Pancreas (tissue), 10 donors: ENCODE measurements at regions not wholly inside any gene's neighbourhood (a gene's known extent, or its start where the extent isn't known, plus 50 kb on each side); places are given as distances from the start of the nearest gene placed in this dataset.

Experiments
- ATAC-seq, 4 donors: fragments of 200-7000 bp; cut with Tn5 transposase; one replicate each; pipeline versions ENCODE4 v1.8.0 to v1.9.1; 2020; ENCODE audit warnings: mild to moderate bottlenecking in 4 of 4, moderate library complexity in 4 of 4
- DNase-seq, 6 donors: peaks; one replicate each; pipeline ENCODE4 v3.0.0-alpha.2; 2020
- FAIRE-seq: peaks from 2 replicates; lab custom pipeline; 2012; peaks lifted over from hg19 to GRCh38; lab: Jason Lieb, UNC
- H3K27ac ChIP-seq, 4 donors: fragments of 200-600 bp; sonication (generic); 1 replicate in 3 of 4; 2 replicates in 1 of 4; pipeline versions ENCODE4 v1.5.0 to v1.8.0; 2020
- H3K27me3 ChIP-seq, 4 donors: fragments of 200-600 bp; one replicate each; pipeline ENCODE4 v1.8.0; 2021
- H3K36me3 ChIP-seq, 3 donors: fragments of 200-600 bp; sonication (generic) in 1 of 3; one replicate each; pipeline versions ENCODE4 v1.5.0 to v1.8.0; 2020 to 2021
- H3K4me1 ChIP-seq, 3 donors: fragments of 200-600 bp; one replicate each; pipeline ENCODE4 v1.8.0; 2021
- H3K4me3 ChIP-seq, 4 donors: fragments of 200-600 bp; sonication (generic) in 2 of 4; one replicate each; pipeline versions ENCODE4 v1.5.0 to v1.8.0; 2020 to 2021
- H3K9me3 ChIP-seq, 4 donors: fragments of 200-600 bp; one replicate each; pipeline ENCODE4 v1.8.0; 2021
- CTCF ChIP-seq, 4 donors: fragments of 200-600 bp; sonication (generic) in 3 of 4; IDR thresholded peaks; one replicate each; pipeline versions ENCODE4 v1.5.0 to v1.8.0; 2021; ENCODE audit warnings: antibody characterized with exemption in 4 of 4
- WGBS, 2 donors: extraction: QIAGEN DNeasy Blood & Tissue Kit; methylation state at CpG; one replicate each; pipeline ENCODE4 v1.1.7; 2013; 5-methylcytosine and 5-hydroxymethylcytosine counted together
- intact Hi-C, 3 donors: fragments of 100-400 bp; cut with DNase I; formaldehyde crosslinking; loops; one replicate each; pipeline versions ENCODE4 v1.11.1 to v1.14.2; 2022
- donor health status: healthy with polysubstance abuse.
- donor health status: DM: no; HTN: no; CAD: no; lungs with moderate emphysema.
- donor health status: DM: no; HTN: no; CAD: no.
- donor health status: control.
- donor health status: control.
- donor health status: Bipolar disorder and iron deficiency.
- donor health status: DM: yes; HTN: yes; CAD: no.
- donor health status: DM: no; HTN: no; CAD: no.
- donor health status: DM: no; HTN: no; CAD: no.
- donor health status: DM: yes; HTN: yes; CAD: no.

GRCh38 chr13:37457612-37458011 lies 141.0 kb downstream of the POSTN start:
- no peak for TF ChIP-seq CTCF (IDR thresholded peaks at IDR 0.05)
- H3K4me3 ChIP-seq = no peak overlapping the region
- no peaks in the 10 kb centered on the region for H3K4me1 ChIP-seq
- no peak overlapping the region for H3K27ac ChIP-seq
- DNase-seq (no peak), FAIRE-seq (no peak), ATAC-seq (no peak)
- no peaks in the 10 kb centered on the region for H3K9me3 ChIP-seq
- no peaks in the 10 kb centered on the region for H3K36me3 ChIP-seq
- 53 to 70% methylated on average over 4 of the region's 4 CpGs for WGBS, 2 donors
- no peaks in the 10 kb centered on the region for H3K27me3 ChIP-seq
- intact Hi-C loops = no loop called here

GRCh38 chr13:37456506-37456905 lies 142.1 kb downstream of the POSTN start:
- Histone ChIP-seq H3K9me3 (no peaks in the 10 kb centered on the region), H3K27ac (no peak overlapping the region), H3K27me3 (no peaks in the 10 kb centered on the region), H3K36me3 (no peaks in the 10 kb centered on the region), H3K4me3 (no peak overlapping the region), H3K4me1 (no peaks in the 10 kb centered on the region)
- intact Hi-C loops = no loop called here
- no peak for ATAC-seq
- 57 to 60% methylated on average over 4 of the region's 4 CpGs for WGBS, 2 donors
- no peak for FAIRE-seq
- no peak for DNase-seq
- TF ChIP-seq CTCF (IDR thresholded peaks at IDR 0.05) = no peak

- WGBS, 2 donors = 30 to 43% methylated on average over 1 of the region's 1 CpG
- Histone ChIP-seq H3K36me3 (no peaks in the 10 kb centered on the region), H3K4me3 (no peak overlapping the region), H3K27ac (no peak overlapping the region), H3K9me3 (no peaks in the 10 kb centered on the region), H3K27me3 (no peaks in the 10 kb centered on the region), H3K4me1 (no peaks in the 10 kb centered on the region)
- FAIRE-seq (no peak), DNase-seq (no peak), ATAC-seq (no peak)
- intact Hi-C loops = no loop called here
- no peak for TF ChIP-seq CTCF (IDR thresholded peaks at IDR 0.05)
These were observed 142.5 kb downstream of the POSTN start for GRCh38 chr13:37456041-37456440.

- no peak for DNase-seq
- FAIRE-seq = no peak
- Histone ChIP-seq H3K27ac (no peak overlapping the region), H3K36me3 (no peaks in the 10 kb centered on the region), H3K27me3 (no peaks in the 10 kb centered on the region), H3K9me3 (no peaks in the 10 kb centered on the region), H3K4me1 (no peaks in the 10 kb centered on the region), H3K4me3 (no peak overlapping the region)
- WGBS, 2 donors = 51 to 54% methylated on average over 2 of the region's 2 CpGs
- ATAC-seq = no peak
- intact Hi-C loops = no loop called here
- no peak for TF ChIP-seq CTCF (IDR thresholded peaks at IDR 0.05)
These were observed 145.3 kb downstream of the POSTN start for GRCh38 chr13:37453246-37453645.

GRCh38 chr13:37450276-37450675 lies 148.3 kb downstream of the POSTN start:
- no peaks in the 10 kb centered on the region for H3K36me3 ChIP-seq
- no peaks in the 10 kb centered on the region for H3K9me3 ChIP-seq
- H3K27ac ChIP-seq = no peak overlapping the region
- DNase-seq (no peak), FAIRE-seq (no peak), ATAC-seq (no peak)
- no peak for TF ChIP-seq CTCF (IDR thresholded peaks at IDR 0.05)
- 63 to 76% methylated on average over 2 of the region's 2 CpGs for WGBS, 2 donors
- no peak overlapping the region for H3K4me3 ChIP-seq
- H3K4me1 ChIP-seq = no peaks in the 10 kb centered on the region
- intact Hi-C loops = no loop called here
- H3K27me3 ChIP-seq = no peaks in the 10 kb centered on the region
